A673 (cell line): ENCODE measurements at regions not wholly inside any gene's neighbourhood (a gene's known extent, or its start where the extent isn't known, plus 50 kb on each side); places are given as distances from the start of the nearest gene placed in this dataset.

Experiments used
- CTCF ChIP-seq: fragments of 300-800, 200-600 bp; sonication (generic); conservative IDR thresholded peaks from 2 replicates; pipeline ENCODE4 v1.5.1; 2017; ENCODE audit warnings: low read depth, mild to moderate bottlenecking, antibody characterized with exemption, low read length, moderate library complexity, mixed read lengths
- EZH2 ChIP-seq: fragments of 200-600 bp; sonication (generic); IDR thresholded peaks from 2 replicates; pipeline ENCODE4 v1.6.1; 2017; ENCODE audit warnings: borderline replicate concordance, low read depth, mild to moderate bottlenecking, mixed read lengths, antibody characterized with exemption, low read length; ENCODE audit not compliant: poor library complexity, severe bottlenecking

- no peak for TF ChIP-seq CTCF
- TF ChIP-seq EZH2, result no peak
These were observed 231.6 kb downstream of the MRPL39 start for GRCh38 chr21:25375675-25376074.
